Body of pancreas (tissue), 4 donors: ENCODE measurements at regions not wholly inside any gene's neighbourhood (a gene's known extent, or its start where the extent isn't known, plus 50 kb on each side); places are given as distances from the start of the nearest gene placed in this dataset.

Experiments used
- POLR2A ChIP-seq, 3 donors: fragments of 450-650 bp; IDR thresholded peaks; one replicate each; pipeline ENCODE4 v1.6.1; 2016; ENCODE audit warnings: antibody characterized with exemption in 3 of 3, mild to moderate bottlenecking in 2 of 3
- TF ChIP-seq, protein P1 (sequence below), 7 experiments: fragments of 450-650 bp in 4 of 7; fragments of 200-600 bp in 3 of 7; sonication (generic) in 3 of 7; IDR thresholded peaks; one replicate each; pipeline ENCODE4 v1.5.1; 2016 to 2019; ENCODE audit warnings: antibody characterized with exemption in 7 of 7

- TF ChIP-seq, protein P1, sequence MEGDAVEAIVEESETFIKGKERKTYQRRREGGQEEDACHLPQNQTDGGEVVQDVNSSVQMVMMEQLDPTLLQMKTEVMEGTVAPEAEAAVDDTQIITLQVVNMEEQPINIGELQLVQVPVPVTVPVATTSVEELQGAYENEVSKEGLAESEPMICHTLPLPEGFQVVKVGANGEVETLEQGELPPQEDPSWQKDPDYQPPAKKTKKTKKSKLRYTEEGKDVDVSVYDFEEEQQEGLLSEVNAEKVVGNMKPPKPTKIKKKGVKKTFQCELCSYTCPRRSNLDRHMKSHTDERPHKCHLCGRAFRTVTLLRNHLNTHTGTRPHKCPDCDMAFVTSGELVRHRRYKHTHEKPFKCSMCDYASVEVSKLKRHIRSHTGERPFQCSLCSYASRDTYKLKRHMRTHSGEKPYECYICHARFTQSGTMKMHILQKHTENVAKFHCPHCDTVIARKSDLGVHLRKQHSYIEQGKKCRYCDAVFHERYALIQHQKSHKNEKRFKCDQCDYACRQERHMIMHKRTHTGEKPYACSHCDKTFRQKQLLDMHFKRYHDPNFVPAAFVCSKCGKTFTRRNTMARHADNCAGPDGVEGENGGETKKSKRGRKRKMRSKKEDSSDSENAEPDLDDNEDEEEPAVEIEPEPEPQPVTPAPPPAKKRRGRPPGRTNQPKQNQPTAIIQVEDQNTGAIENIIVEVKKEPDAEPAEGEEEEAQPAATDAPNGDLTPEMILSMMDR (IDR thresholded peaks at IDR 0.05) = no peak
- no peak for TF ChIP-seq POLR2A (IDR thresholded peaks at IDR 0.05)
Observed at GRCh38 chr4:62912531-62912930, 1496.7 kb downstream of the TECRL start.
